Transverse colon (tissue), 4 donors: ENCODE measurements at regions not wholly inside any gene's neighbourhood (a gene's known extent, or its start where the extent isn't known, plus 50 kb on each side); places are given as distances from the start of the nearest gene placed in this dataset.

Experiments
- DNase-seq: peaks from one replicate; pipeline ENCODE4 v3.0.0-alpha.2; 2019
- H3K27ac ChIP-seq, 4 donors: fragments of 200-600 bp; sonication (generic); 2 replicates each; pipeline ENCODE4 v1.5.1; 2016 to 2018; ENCODE audit warnings: inconsistent platforms in 4 of 4
- H3K27me3 ChIP-seq: fragments of 200-600 bp; sonication (generic); 2 replicates; pipeline ENCODE4 v1.5.1; 2017; ENCODE audit warnings: inconsistent platforms
- H3K36me3 ChIP-seq, 4 donors: fragments of 200-600 bp; sonication (generic); 2 replicates each; pipeline ENCODE4 v1.5.1; 2017 to 2019; ENCODE audit warnings: inconsistent platforms in 4 of 4
- H3K4me1 ChIP-seq, 4 donors: fragments of 200-600 bp; sonication (generic); 2 replicates each; pipeline ENCODE4 v1.5.1; 2017 to 2020; ENCODE audit warnings: inconsistent platforms in 4 of 4
- H3K4me3 ChIP-seq, 4 donors: fragments of 200-600 bp; sonication (generic); 1 replicate in 1 of 4; 2 replicates in 3 of 4; pipeline versions ENCODE4 v1.5.1 to v1.6.1; 2017 to 2019; ENCODE audit warnings: inconsistent platforms in 4 of 4
- H3K9me3 ChIP-seq, 2 donors: fragments of 200-600 bp; sonication (generic); 2 replicates each; pipeline ENCODE4 v1.5.1; 2017 to 2019; ENCODE audit warnings: inconsistent platforms in 2 of 2
- CTCF ChIP-seq, 5 experiments: fragments of 200-600 bp in 3 of 5; fragments of 450-650 bp in 2 of 5; sonication (generic) in 3 of 5; IDR thresholded peaks; 1 replicate in 2 of 5; 2 replicates in 3 of 5; pipeline ENCODE4 v1.5.1; 2016 to 2017; ENCODE audit warnings: antibody characterized with exemption in 5 of 5, inconsistent platforms in 3 of 5, mild to moderate bottlenecking in 2 of 5, moderate library complexity in 1 of 5
- EP300 ChIP-seq: sonication (generic); formaldehyde crosslinking; IDR thresholded peaks from one replicate; pipeline ENCODE4 v1.6.1; 2017; ENCODE audit warnings: antibody characterized with exemption, low read depth
- POLR2A ChIP-seq: fragments of 450-650 bp; IDR thresholded peaks from one replicate; pipeline ENCODE4 v1.6.1; 2016; ENCODE audit warnings: antibody characterized with exemption, mild to moderate bottlenecking, moderate library complexity
- POLR2AphosphoS5 ChIP-seq, 3 donors: sonication (generic); formaldehyde crosslinking; IDR thresholded peaks; one replicate each; pipeline ENCODE4 v1.6.1; 2016; ENCODE audit warnings: antibody characterized with exemption in 3 of 3
- WGBS, 2 donors: methylation state at CpG; one replicate each; pipeline ENCODE4 v1.1.5; 2018; ENCODE audit warnings: low coverage in 1 of 2; 5-methylcytosine and 5-hydroxymethylcytosine counted together
- in situ Hi-C, 4 donors: fragments of 200-750 bp; cut with MboI; loops; one replicate each; pipeline versions ENCODE4 v1.15.0 to v1.15.1; 2017; ENCODE audit warnings: low sequenced_read_pairs in 3 of 4, low pct_ligation_motif_present in 1 of 4, low pct_unique_long_range_greater_than_20kb in 1 of 4
- intact Hi-C: fragments of 100-400 bp; cut with DNase I; formaldehyde crosslinking; loops from one replicate; pipeline ENCODE4 v1.15.1; 2023; ENCODE audit warnings: low total_unique reads

GRCh38 chr11:127071606-127072005, 71.0 kb upstream of the KIRREL3 start:
- peaks cover 3% of the 10 kb centered on the region for H3K27me3 ChIP-seq
- 57% methylated on average over 7 of the region's 7 CpGs; no CpG with 5 or more reads in 1 of the 2 donors for WGBS, 2 donors
- H3K9me3 ChIP-seq = no peaks in the 10 kb centered on the region
- intact Hi-C loops (no loop called here), in situ Hi-C loops (no loop called here)
- no peak overlapping the region for H3K27ac ChIP-seq
- H3K4me3 ChIP-seq = no peak overlapping the region
- no peaks in the 10 kb centered on the region for H3K36me3 ChIP-seq
- no peak for TF ChIP-seq POLR2A
- no peaks in the 10 kb centered on the region for H3K4me1 ChIP-seq
- DNase-seq = no peak

GRCh38 chr11:127070808-127071207, 70.2 kb upstream of the KIRREL3 start:
- H3K4me3 ChIP-seq = no peak overlapping the region
- no peaks in the 10 kb centered on the region for H3K4me1 ChIP-seq
- H3K9me3 ChIP-seq = no peaks in the 10 kb centered on the region
- intact Hi-C loops (no loop called here), in situ Hi-C loops (no loop called here)
- TF ChIP-seq POLR2A (no peak), POLR2AphosphoS5 (IDR thresholded peaks at IDR 0.05) (no peak), CTCF (IDR thresholded peaks at IDR 0.05) (no peak), EP300 (no peak)
- H3K36me3 ChIP-seq = no peaks in the 10 kb centered on the region
- no peak for DNase-seq
- WGBS, 2 donors = 37 to 77% methylated on average over 2 to 4 of the region's 4 CpGs
- no peak overlapping the region for H3K27ac ChIP-seq
- peaks cover 3% of the 10 kb centered on the region for H3K27me3 ChIP-seq

GRCh38 chr11:127066401-127067090, 66.0 kb upstream of the KIRREL3 start:
- H3K27ac ChIP-seq = no peak overlapping the region
- no peaks in the 10 kb centered on the region for H3K36me3 ChIP-seq
- H3K27me3 ChIP-seq = no peaks in the 10 kb centered on the region
- H3K9me3 ChIP-seq = no peaks in the 10 kb centered on the region
- intact Hi-C loops = no loop called here
- H3K4me3 ChIP-seq = no peak overlapping the region
- WGBS, 2 donors = 61 to 64% methylated on average over 6 to 7 of the region's 7 CpGs
- TF ChIP-seq POLR2A (no peak), POLR2AphosphoS5 (IDR thresholded peaks at IDR 0.05) (no peak), CTCF (IDR thresholded peaks at IDR 0.05) (no peak), EP300 (no peak)
- no peaks in the 10 kb centered on the region for H3K4me1 ChIP-seq
- no peak for DNase-seq
- in situ Hi-C loops = no loop called here

GRCh38 chr11:127063241-127063640, 62.7 kb upstream of the KIRREL3 start:
- H3K27ac ChIP-seq = no peak overlapping the region
- H3K4me3 ChIP-seq = no peak overlapping the region
- H3K27me3 ChIP-seq = no peaks in the 10 kb centered on the region
- H3K36me3 ChIP-seq = no peaks in the 10 kb centered on the region
- 78 to 89% methylated on average over 1 to 3 of the region's 3 CpGs for WGBS, 2 donors
- no peaks in the 10 kb centered on the region for H3K4me1 ChIP-seq
- H3K9me3 ChIP-seq = no peaks in the 10 kb centered on the region
- intact Hi-C loops (no loop called here), in situ Hi-C loops (no loop called here)
- DNase-seq = no peak
- TF ChIP-seq EP300 = no peak
- TF ChIP-seq POLR2A = no peak
- no peak for TF ChIP-seq CTCF (IDR thresholded peaks at IDR 0.05)
- TF ChIP-seq POLR2AphosphoS5 (IDR thresholded peaks at IDR 0.05) = no peak

GRCh38 chr11:127061947-127062346, 61.4 kb upstream of the KIRREL3 start:
- DNase-seq = no peak
- Histone ChIP-seq H3K27me3 (no peaks in the 10 kb centered on the region), H3K9me3 (no peaks in the 10 kb centered on the region), H3K4me3 (no peak overlapping the region), H3K4me1 (no peaks in the 10 kb centered on the region), H3K27ac (no peak overlapping the region), H3K36me3 (no peaks in the 10 kb centered on the region)
- no peak for TF ChIP-seq POLR2AphosphoS5 (IDR thresholded peaks at IDR 0.05)
- no peak for TF ChIP-seq EP300
- no peak for TF ChIP-seq POLR2A
- no peak for TF ChIP-seq CTCF (IDR thresholded peaks at IDR 0.05)
- in situ Hi-C loops (no loop called here), intact Hi-C loops (no loop called here)
